Fibroblast of skin of left quadriceps (primary cell): ENCODE measurements at regions not wholly inside any gene's neighbourhood (a gene's known extent, or its start where the extent isn't known, plus 50 kb on each side); places are given as distances from the start of the nearest gene placed in this dataset.
"Not testable (repeated sequence)": the region's sequence is repeated elsewhere in the genome, so short reads cannot be mapped to it uniquely, and the experiment has no call there.

Experiments
- DNase-seq, 2 experiments: peaks; one replicate each; pipeline ENCODE4 v3.0.0-alpha.2; 2013; ENCODE audit warnings: low read depth in 2 of 2

GRCh38 chr11:114938799-114939198, 260.5 kb downstream of the NXPE2 start:
- no peak for DNase-seq

GRCh38 chr11:114942207-114942606, 263.9 kb downstream of the NXPE2 start:
- no peak for DNase-seq

DNA sequence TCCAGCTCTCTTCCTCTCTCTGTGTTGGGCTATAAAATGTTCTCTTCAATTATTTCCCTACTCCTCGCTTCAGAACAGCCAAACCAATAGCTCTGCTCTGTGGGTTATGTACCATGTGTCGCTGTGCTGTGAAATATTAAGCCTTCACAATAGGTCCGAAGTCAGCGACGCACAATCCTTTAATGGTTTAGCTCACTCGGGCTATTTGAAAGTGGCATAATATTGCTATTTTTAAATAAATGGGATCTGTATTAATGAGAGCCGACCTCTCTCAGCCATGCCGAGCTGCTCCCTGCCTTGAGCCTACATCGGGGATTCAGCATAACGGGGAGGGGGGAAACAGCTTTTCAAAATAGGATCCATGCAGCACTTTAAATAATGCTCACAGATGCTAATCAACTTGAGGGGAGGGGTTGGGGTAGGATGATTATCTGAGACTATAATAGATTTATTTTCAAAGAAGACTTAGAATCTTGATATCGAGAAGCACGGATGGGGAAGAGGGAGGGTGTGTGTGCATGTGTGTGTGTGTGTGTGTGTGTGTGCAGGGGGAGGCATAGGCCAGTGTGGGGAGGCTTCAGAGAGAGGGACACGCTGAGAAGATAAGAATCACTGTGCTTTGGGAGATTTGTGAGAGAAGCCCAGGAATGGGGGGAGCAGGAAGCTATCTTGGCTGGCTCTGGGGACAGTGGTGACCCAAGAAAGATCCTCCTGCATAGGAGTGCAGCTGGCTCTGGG, 271.5 kb downstream of the NXPE2 start:
- no peak for DNase-seq

DNA sequence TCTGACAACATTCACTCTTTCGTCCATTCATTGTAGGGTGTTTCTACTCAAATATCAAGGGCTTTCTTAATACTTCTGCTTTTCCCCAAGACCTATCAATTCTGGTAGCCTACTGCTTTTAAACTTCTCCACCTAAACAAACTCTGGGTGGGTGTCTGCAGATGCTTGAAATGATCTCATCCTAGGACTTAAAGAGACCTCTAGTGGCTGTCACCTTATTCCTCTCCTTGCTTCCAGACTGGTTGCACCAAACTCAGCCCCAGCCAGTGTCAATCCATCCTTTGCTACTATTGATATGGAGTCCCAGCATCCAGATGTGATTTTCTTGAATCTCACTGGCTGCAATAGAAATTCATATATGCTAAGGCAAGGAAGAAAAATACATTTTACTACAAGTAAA, 274.7 kb downstream of the NXPE2 start:
- no peak for DNase-seq

GRCh38 chr11:114955923-114956322, 277.6 kb downstream of the NXPE2 start:
- DNase-seq = no peak

DNA sequence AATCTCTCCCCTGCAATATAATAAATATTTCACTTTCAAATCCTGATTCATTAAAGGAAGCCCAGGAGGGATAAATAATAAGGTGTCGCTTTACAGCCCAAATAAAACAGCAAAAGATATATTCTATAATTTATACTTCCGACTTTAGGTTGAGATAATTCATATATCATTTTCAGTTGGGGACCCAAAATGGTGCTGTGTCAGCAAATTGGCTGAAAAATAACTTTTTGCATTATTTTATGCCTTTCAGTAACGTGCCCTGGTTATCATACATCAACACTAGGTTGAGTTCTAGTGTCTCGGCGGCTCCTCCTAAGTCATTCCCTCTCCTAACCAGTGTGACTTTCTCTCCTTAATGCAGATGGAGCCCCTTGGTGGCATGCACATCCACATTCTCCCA, 278.2 kb downstream of the NXPE2 start:
- no peak for DNase-seq

DNA sequence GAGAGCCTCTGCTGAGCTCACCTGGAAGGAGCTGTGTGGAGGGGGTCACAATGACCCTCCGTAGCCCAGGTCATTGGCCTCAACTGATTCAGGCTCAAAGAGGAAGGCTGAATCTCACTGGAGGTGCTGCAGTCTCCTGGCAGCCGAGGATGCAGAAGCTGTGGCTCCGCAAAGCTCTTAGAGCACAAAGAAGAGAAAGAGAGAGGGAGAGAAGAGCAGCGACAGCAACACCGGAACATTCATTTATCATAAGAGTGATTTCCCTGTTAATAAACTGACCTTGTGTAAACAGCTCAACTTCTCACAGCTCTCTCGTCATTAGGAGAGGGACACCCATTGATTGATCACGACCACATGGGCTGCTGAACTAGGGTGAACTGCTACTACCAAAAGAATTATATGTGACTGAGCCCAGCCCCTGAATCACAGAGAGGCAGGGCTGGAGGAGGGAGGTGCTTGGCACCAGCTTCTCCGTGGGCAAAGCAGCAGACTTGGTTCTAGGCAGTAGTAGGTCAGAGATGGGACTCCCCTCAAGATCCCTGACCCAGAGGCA, 281.7 kb downstream of the NXPE2 start:
- no peak for DNase-seq

- not testable (repeated sequence) for DNase-seq
These were observed 282.5 kb downstream of the NXPE2 start for GRCh38 chr11:114960819-114961218.

- DNase-seq = no peak
These were observed 286.4 kb downstream of the NXPE2 start for GRCh38 chr11:114964676-114965214.

DNA sequence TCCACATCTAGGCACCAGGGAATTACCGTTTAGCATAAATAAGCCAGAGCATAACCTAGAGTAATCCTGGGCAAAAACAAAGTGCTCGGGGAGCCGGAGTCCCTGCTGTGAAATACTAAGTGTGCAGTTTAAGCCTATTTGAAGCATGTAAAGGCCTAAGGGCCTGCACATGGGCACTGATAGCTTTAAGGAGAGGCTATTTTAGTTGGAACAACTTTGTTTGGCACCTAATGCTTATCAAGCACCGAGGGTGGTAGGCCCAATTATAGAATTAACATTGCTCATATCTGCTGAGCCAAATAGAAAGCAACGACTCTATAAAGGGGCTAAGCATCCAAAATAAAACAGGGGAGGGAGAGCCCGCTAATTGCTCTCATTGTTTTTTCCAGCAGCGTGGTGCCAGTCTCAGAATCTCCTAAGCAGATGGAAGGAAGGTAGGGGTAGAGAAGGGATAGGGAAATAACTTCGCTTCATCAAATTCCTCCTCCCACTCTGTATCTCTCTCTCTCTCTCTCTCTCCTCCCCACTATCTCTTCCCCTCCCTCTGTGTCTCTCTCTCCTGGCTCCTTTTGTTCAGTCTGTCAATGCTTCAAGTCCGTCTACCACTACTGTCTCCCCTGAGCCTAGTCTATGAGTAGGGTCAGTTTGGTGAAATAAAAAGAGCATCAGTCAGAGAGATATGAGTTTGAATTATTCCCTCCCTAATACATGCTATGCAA, 292.8 kb downstream of the NXPE2 start:
- DNase-seq = no peak

GRCh38 chr11:114972105-114972504, 293.8 kb downstream of the NXPE2 start:
- DNase-seq = no peak

DNA sequence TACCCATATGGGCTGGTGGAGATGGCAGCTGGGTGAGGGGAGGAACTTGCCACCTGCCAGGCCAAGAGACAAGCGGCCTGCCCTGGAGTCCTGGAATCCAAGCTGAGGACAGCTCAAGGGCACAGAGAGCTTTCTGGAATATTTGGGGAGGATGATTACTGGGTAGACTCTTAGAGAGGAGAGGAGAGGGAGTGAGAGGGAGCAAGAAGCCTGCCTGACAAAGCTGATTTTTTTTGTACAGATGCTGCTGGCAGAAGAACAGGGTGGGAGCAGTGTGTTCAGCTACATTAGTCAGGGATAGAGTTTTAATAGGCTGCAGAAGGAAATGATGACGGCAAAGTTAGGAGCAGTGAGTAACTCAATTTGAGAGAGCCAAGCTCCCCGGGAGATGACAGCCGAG, 299.3 kb downstream of the NXPE2 start:
- no peak for DNase-seq

DNA sequence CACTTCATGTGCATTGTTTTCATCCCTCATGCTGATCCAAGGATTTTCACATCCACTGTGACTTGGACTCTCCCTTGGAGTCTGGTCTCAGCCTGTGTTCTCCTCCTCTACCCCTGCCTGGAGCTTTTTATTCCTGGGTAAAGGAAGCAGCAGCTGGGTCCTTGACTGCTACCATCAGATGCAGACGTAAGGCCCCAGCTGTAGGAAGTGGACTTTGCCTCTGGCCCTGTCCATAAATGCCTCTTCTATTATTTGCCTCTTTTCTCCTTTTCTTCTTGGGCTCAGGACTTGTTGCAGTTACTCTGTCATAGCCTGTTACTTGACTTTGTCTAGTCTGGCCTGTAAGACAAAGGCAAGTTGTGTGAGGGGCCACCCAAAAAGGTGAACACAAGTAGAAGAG, 303.8 kb downstream of the NXPE2 start:
- DNase-seq = no peak

DNA sequence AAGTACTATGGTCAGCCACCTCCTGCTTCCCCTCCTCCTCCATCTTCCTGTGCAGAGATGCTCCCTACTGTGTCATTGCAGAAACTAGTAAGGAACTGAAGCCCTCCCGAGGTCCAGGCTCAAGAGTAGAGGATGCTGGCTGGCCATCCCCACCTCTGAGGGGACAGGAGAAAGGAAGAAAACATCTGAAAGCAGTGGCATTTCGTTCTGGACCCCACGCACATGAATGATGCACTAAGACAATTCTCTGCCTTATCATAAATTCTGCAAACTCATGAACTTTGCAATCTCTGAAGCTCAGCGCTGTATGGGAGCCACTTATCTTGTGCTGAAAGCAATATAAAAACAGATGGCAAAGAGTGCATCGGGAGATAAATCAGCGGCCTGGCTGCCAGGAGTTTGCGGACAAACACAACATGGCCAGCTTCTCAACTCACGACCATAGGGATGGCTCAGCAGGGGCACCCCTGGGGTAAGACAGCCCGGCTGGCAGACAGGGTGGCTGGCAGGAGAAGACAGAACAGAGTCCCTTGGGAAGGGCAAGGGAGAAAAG, 306.4 kb downstream of the NXPE2 start:
- no peak for DNase-seq

DNA sequence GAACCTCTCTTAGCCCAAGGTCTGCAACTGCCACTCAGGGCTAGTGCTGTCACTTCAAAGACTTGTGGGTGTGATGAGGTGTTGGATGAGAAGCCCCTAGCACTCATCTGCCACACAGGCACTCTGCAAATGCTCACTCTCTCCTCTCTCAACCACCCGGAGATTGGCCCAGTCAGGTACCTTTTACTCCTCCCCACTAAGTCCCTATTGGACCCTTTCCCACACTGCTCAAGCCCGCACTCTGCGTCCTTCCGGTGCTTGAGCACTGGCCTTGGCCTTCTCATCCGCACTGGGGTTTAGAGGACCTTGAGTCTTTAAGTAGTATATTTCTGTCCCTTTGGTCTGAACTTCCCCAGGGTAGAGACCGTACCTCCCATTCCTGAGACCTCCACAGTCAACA, 308.0 kb downstream of the NXPE2 start:
- DNase-seq = no peak

DNA sequence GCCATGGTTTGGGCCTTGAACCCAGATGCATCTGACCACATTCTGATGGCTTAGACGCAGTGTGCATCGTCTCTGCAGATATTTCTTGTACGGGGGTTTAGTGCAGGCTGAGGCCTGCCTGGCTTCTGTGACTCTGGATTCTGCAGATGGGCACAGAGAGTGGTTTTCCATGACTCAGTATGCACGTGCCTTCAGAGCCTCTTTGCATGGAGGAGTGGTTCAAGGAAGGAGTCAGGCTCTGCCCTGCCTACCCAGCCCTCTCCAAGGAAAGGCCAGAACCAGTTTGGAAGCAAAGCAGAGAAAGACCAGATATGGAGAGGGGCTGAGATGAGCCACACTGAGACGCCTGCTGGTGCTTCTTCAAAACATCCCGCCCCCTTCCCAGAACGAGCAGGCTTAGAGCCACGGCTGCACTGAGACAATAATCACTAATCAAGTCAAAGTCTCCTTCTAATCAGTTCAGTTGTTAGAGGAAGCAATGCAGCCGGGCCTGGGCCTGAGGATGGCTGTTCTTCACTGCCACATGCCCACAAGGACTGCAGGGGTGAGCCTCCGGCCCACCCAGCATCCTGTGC, 308.9 kb downstream of the NXPE2 start:
- DNase-seq = no peak

- DNase-seq = no peak
These were observed 310.3 kb downstream of the NXPE2 start for GRCh38 chr11:114988644-114989043.

DNA sequence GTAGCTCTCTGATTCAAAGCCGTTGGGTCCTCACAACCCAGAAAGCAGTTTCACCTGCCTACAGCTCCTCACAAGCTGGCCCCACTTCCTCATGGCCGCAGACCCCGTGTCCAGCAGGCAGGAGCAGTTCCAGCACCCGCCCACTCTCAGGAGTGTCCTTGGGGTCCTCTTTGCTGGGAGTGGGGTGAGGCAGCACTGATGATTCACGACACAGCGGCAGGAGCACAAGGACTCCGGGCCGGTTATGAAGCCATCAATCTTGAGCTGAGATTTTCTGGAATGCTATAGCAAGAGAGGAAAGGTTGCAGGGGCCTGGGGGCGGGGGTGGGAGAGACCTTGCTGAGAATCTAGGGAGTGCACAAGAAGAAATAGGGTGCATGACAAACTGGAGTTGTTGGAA, 311.2 kb downstream of the NXPE2 start:
- no peak for DNase-seq

- DNase-seq = no peak
These were observed 327.3 kb downstream of the NXPE2 start for GRCh38 chr11:115005663-115006062.

GRCh38 chr11:115007851-115008250, 329.5 kb downstream of the NXPE2 start:
- DNase-seq = no peak

DNA sequence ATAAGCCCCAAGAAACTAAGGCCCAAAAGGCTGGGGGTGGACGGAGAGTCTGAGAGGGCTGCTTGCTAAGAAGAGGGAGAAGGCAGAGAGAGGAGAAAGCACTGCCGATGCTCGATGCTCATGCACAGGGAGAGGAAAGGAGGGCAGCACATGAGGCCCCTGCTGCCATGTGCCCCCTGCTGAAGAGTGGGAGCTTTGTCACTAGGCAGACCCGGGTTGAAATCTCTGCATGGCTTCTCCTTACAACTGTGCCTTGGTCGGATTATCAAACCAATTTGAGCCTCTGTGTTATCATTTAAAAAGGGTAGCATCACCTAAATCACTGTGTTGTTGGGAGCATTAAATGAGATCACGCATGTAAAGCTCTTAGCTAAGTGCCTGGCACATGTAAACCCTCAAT, 330.5 kb downstream of the NXPE2 start:
- DNase-seq = no peak

- DNase-seq = no peak
These were observed 339.2 kb downstream of the NXPE2 start for GRCh38 chr11:115017529-115017928.
